Smooth muscle cell (in vitro differentiated cells): ENCODE measurements at regions not wholly inside any gene's neighbourhood (a gene's known extent, or its start where the extent isn't known, plus 50 kb on each side); places are given as distances from the start of the nearest gene placed in this dataset.
A peak's percentile ranks its signal among the peaks of the same experiment; 100 is the strongest.

Source experiments
- DNase-seq: peaks from one replicate; lab custom pipeline; 2025; ENCODE audit not compliant: unreplicated experiment; lab: John Stamatoyannopoulos, UW
- H2AFZ ChIP-seq: fragments of 200-600 bp; sonication (generic); 2 replicates; pipeline ENCODE4 v1.6.0; 2016; ENCODE audit warnings: antibody characterized with exemption, low read depth, mild to moderate bottlenecking
- H3F3A ChIP-seq: fragments of 200-600 bp; sonication (generic); 2 replicates; pipeline ENCODE4 v1.6.0; 2017; ENCODE audit warnings: antibody characterized with exemption, low read depth
- H3K27ac ChIP-seq: fragments of 200-600 bp; sonication (generic); 2 replicates; pipeline ENCODE4 v1.5.1; 2016; ENCODE audit warnings: low read depth, mild to moderate bottlenecking
- H3K27me3 ChIP-seq: fragments of 200-600 bp; sonication (generic); 2 replicates; pipeline ENCODE4 v1.6.1; 2016; ENCODE audit warnings: low read depth, mild to moderate bottlenecking
- H3K36me3 ChIP-seq: fragments of 200-600 bp; sonication (generic); 2 replicates; pipeline ENCODE4 v1.5.1; 2016; ENCODE audit warnings: low read depth
- H3K4me1 ChIP-seq: fragments of 200-600 bp; sonication (generic); 2 replicates; pipeline ENCODE4 v1.5.1; 2016; ENCODE audit warnings: low read depth
- H3K4me2 ChIP-seq: fragments of 200-600 bp; sonication (generic); 2 replicates; pipeline ENCODE4 v1.6.0; 2016; ENCODE audit warnings: mild to moderate bottlenecking
- H3K4me3 ChIP-seq: fragments of 200-600 bp; sonication (generic); 2 replicates; pipeline ENCODE4 v1.5.1; 2016; ENCODE audit warnings: mild to moderate bottlenecking
- H3K79me2 ChIP-seq: fragments of 200-600 bp; sonication (generic); 2 replicates; pipeline ENCODE4 v1.6.0; 2016; ENCODE audit warnings: low read depth, mild to moderate bottlenecking
- H3K9ac ChIP-seq: fragments of 200-600 bp; sonication (generic); 2 replicates; pipeline ENCODE4 v1.6.0; 2016; ENCODE audit warnings: low read depth
- H3K9me3 ChIP-seq: fragments of 200-600 bp; sonication (generic); replicated peaks from 2 replicates; pipeline ENCODE4 v1.5.1; 2016; ENCODE audit warnings: low read depth
- H4K20me1 ChIP-seq: fragments of 200-600 bp; sonication (generic); 2 replicates; pipeline ENCODE4 v1.6.0; 2016; ENCODE audit warnings: low read depth
- WGBS: methylation state at CpG from one replicate; pipeline ENCODE4 v1.1.7; 2016; ENCODE audit warnings: low lambda C conversion rate; 5-methylcytosine and 5-hydroxymethylcytosine counted together
- TF ChIP-seq, protein P1 (sequence below): fragments of 200-600 bp; sonication (generic); IDR thresholded peaks from 2 replicates; pipeline ENCODE4 v1.5.1; 2017; ENCODE audit warnings: borderline replicate concordance, mild to moderate bottlenecking, antibody characterized with exemption; ENCODE audit not compliant: insufficient read depth, poor library complexity, severe bottlenecking

DNA sequence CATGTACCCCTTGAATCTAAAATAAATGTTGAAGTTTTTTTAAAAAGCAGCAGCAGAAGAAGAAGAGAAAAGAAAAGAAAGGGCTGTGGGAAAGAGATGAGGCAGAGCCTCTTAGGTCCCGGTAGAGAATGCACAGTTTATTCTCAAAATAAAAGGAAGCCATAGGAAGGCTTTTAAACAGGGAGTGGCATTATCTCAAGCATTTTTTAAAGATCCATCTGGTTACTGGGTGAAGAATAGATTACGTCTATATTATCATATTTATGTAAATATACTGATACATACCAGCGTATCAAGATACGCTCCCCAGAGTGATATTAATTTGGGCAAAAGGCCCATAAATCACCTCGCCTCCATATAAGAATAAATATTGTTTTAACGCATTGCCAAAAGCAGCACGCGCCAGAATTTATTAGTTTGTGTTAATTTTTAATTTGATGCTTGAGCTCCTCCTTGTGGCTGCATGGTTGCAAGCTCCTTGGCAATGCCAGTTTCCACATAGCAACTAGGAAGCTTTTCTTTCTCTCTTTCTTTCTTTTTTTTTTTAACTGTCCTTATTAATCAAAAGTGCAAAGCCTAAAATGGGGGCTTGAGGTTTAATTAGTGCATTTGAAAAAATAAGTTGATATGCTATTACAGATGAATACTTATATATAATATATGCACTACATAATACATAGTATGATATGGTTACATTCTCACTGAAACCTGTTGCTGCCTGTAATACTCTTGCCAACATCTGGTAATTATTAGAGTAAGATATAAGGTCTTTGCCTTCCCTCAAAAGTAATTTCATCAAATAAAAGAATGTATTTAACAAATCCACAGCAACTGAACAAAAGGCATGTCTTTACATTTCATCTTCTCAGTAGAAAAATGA is 242.8 kb upstream of the UBE2E2 start:
- H2AFZ ChIP-seq, result peak overlapping the region; percentile 8
- H3K4me2 ChIP-seq, result peak overlapping the region; percentile 76
- no peak overlapping the region for H3K4me3 ChIP-seq
- no peaks in the 10 kb centered on the region for H3F3A ChIP-seq
- DNase-seq, result no peak
- H3K27me3 ChIP-seq, result no peaks in the 10 kb centered on the region
- no peaks in the 10 kb centered on the region for H3K79me2 ChIP-seq
- H3K4me1 ChIP-seq, result no peaks in the 10 kb centered on the region
- H3K36me3 ChIP-seq, result no peaks in the 10 kb centered on the region
- H3K9ac ChIP-seq, result no peak overlapping the region
- no peaks in the 10 kb centered on the region for H4K20me1 ChIP-seq
- no peaks in the 10 kb centered on the region for H3K9me3 ChIP-seq
- WGBS, result 33% methylated on average over 8 of the region's 8 CpGs
- TF ChIP-seq, protein P1, sequence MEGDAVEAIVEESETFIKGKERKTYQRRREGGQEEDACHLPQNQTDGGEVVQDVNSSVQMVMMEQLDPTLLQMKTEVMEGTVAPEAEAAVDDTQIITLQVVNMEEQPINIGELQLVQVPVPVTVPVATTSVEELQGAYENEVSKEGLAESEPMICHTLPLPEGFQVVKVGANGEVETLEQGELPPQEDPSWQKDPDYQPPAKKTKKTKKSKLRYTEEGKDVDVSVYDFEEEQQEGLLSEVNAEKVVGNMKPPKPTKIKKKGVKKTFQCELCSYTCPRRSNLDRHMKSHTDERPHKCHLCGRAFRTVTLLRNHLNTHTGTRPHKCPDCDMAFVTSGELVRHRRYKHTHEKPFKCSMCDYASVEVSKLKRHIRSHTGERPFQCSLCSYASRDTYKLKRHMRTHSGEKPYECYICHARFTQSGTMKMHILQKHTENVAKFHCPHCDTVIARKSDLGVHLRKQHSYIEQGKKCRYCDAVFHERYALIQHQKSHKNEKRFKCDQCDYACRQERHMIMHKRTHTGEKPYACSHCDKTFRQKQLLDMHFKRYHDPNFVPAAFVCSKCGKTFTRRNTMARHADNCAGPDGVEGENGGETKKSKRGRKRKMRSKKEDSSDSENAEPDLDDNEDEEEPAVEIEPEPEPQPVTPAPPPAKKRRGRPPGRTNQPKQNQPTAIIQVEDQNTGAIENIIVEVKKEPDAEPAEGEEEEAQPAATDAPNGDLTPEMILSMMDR, result peak; percentile 83
- H3K27ac ChIP-seq, result no peak overlapping the region

DNA sequence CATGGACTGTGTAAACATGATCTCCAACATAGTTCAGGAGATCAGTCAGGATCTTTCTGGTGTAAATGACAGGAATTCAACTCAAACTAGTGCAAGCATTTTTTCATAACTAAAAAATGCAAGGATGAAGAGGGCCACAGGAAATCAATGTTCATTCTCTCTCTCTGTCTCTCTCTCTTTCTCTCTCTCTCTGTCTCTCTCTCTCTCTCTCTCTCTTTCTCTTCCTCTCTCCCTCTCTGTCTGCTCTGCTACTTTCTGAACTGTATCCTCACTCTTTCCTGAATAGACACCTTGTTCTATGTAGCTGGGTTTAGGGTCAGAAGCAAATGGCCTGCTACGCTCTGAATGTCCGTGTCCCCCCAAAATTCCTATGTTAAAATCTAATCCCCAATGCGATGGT is 240.9 kb upstream of the UBE2E2 start:
- Histone ChIP-seq H3K36me3 (no peaks in the 10 kb centered on the region), H3K27me3 (no peaks in the 10 kb centered on the region), H4K20me1 (no peaks in the 10 kb centered on the region), H3K9ac (no peak overlapping the region), H3F3A (no peaks in the 10 kb centered on the region), H3K9me3 (no peaks in the 10 kb centered on the region), H3K4me3 (no peak overlapping the region), H3K4me1 (no peaks in the 10 kb centered on the region), H3K79me2 (no peaks in the 10 kb centered on the region), H2AFZ (no peak overlapping the region), H3K27ac (no peak overlapping the region), H3K4me2 (no peak overlapping the region)
- DNase-seq, result no peak
- TF ChIP-seq, protein P1, result no peak
- WGBS, result 85% methylated on average over 3 of the region's 3 CpGs

DNA sequence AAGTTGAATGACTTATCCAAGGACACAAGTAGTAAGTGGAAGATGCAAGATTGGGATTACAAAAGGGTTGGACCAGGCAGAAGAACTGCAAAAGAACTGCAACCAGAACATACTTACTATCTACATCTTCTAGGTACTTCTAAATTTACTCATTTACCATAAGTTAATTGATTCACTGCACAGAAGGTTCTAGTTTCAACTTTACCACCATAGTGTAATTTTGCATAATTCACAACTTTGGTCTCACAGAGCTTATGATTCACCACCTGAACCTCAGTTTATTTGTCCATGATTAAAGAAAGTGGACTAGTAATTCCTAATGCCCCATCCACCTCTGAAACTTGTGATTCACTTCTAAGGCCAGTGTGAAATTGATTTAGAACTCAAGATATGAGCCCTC is 236.8 kb upstream of the UBE2E2 start:
- Histone ChIP-seq H3K36me3 (no peaks in the 10 kb centered on the region), H3K4me1 (no peaks in the 10 kb centered on the region), H3K27ac (no peak overlapping the region), H2AFZ (no peak overlapping the region), H3K4me3 (no peak overlapping the region), H4K20me1 (no peaks in the 10 kb centered on the region), H3F3A (no peaks in the 10 kb centered on the region), H3K9me3 (no peaks in the 10 kb centered on the region), H3K4me2 (no peak overlapping the region), H3K79me2 (no peaks in the 10 kb centered on the region), H3K9ac (no peak overlapping the region), H3K27me3 (no peaks in the 10 kb centered on the region)
- TF ChIP-seq, protein P1, result no peak
- no peak for DNase-seq

DNA sequence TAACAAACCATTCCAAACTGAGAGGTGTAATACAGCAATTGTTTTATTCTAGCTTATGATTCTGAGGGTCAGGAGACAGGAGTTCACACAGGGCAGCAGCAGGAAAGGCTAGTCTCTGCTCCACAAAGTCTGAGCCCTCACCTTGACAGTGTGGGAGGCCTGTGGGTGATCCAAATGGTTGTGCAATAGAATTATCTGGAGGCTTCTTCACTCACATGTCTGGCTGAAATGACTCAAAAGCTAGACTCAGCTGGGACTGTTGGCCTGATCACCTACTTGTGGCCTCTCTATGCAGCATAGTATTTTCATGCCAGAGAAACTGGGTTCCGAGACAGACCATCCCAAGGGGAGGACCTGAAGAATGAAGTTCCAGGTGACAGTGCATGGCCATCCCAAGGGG is 233.9 kb upstream of the UBE2E2 start:
- no peak overlapping the region for H3K9ac ChIP-seq
- TF ChIP-seq, protein P1, result no peak
- H4K20me1 ChIP-seq, result no peaks in the 10 kb centered on the region
- no peak overlapping the region for H3K27ac ChIP-seq
- H3K4me1 ChIP-seq, result no peaks in the 10 kb centered on the region
- H2AFZ ChIP-seq, result no peak overlapping the region
- H3K79me2 ChIP-seq, result no peaks in the 10 kb centered on the region
- WGBS, result 83% methylated on average over 1 of the region's 1 CpG
- H3F3A ChIP-seq, result no peaks in the 10 kb centered on the region
- no peak overlapping the region for H3K4me2 ChIP-seq
- H3K9me3 ChIP-seq, result no peaks in the 10 kb centered on the region
- no peaks in the 10 kb centered on the region for H3K27me3 ChIP-seq
- DNase-seq, result no peak
- no peaks in the 10 kb centered on the region for H3K36me3 ChIP-seq
- H3K4me3 ChIP-seq, result no peak overlapping the region
